ENCODE measurements at regions not wholly inside any gene's neighbourhood (a gene's known extent, or its start where the extent isn't known, plus 50 kb on each side); places are given as distances from the start of the nearest gene placed in this dataset.
"Not testable (repeated sequence)": the region's sequence is repeated elsewhere in the genome, so short reads cannot be mapped to it uniquely, and the experiment has no call there.

- no peak for TF ChIP-seq CTCF (conservative IDR thresholded peaks at IDR 0.05 in 1 of 2, IDR thresholded peaks at IDR 0.05 in 1 of 2; ENCODE audit: low read depth in 1 of 2, low read length in 2 of 2)
- no peak for TF ChIP-seq EZH2 (IDR thresholded peaks at IDR 0.05; ENCODE audit: low read length, missing control alignments)
- DNase-seq (ENCODE audit: low read depth in 2 of 2) = no peak
Observed at GRCh38 chr4:107359208-107359607, 323.1 kb upstream of the DKK2 start.

GRCh38 chr4:107354304-107354703, 318.2 kb upstream of the DKK2 start:
- H3K9me3 ChIP-seq (ENCODE audit: control insufficient read depth, insufficient read depth, low read depth, low read length); H3K27ac ChIP-seq (ENCODE audit: insufficient read depth, low read length); DNase-seq (ENCODE audit: low read depth in 2 of 2); H3K4me3 ChIP-seq (replicated peaks in 1 of 4; ENCODE audit: control extremely low read depth in 1 of 4, insufficient read depth in 1 of 4, low read depth in 3 of 4, low read length in 4 of 4); H3K79me2 ChIP-seq (ENCODE audit: control insufficient read depth, insufficient read depth, low read length); H3K4me2 ChIP-seq (ENCODE audit: extremely low read depth, insufficient read depth, low read length); H3K27me3 ChIP-seq (ENCODE audit: control insufficient read depth, insufficient read depth, low read length); H2AFZ ChIP-seq (ENCODE audit: low read length); H3K4me1 ChIP-seq (ENCODE audit: control insufficient read depth, extremely low read depth, insufficient read depth, low read length); H3K36me3 ChIP-seq (ENCODE audit: control insufficient read depth, insufficient read depth, low read length); H4K20me1 ChIP-seq (ENCODE audit: control insufficient read depth, extremely low read depth, insufficient read depth, low read length); H3K9ac ChIP-seq (ENCODE audit: insufficient read depth, low read length): not testable (repeated sequence)
- peak in 1 of 2 donors; percentile 26 for TF ChIP-seq CTCF (conservative IDR thresholded peaks at IDR 0.05 in 1 of 2, IDR thresholded peaks at IDR 0.05 in 1 of 2; ENCODE audit: low read depth in 1 of 2, low read length in 2 of 2)

More at GRCh38 chr4:107359208-107359607, 323.1 kb upstream of the DKK2 start:
- Histone ChIP-seq H3K36me3 (ENCODE audit: control insufficient read depth, insufficient read depth, low read length) (no peaks in the 10 kb centered on the region), H4K20me1 (ENCODE audit: control insufficient read depth, extremely low read depth, insufficient read depth, low read length) (no peaks in the 10 kb centered on the region), H3K27me3 (ENCODE audit: control insufficient read depth, insufficient read depth, low read length) (no peaks in the 10 kb centered on the region), H3K79me2 (ENCODE audit: control insufficient read depth, insufficient read depth, low read length) (no peaks in the 10 kb centered on the region), H3K27ac (ENCODE audit: insufficient read depth, low read length) (no peak overlapping the region), H3K9me3 (ENCODE audit: control insufficient read depth, insufficient read depth, low read depth, low read length) (no peaks in the 10 kb centered on the region), H3K4me1 (ENCODE audit: control insufficient read depth, extremely low read depth, insufficient read depth, low read length) (no peaks in the 10 kb centered on the region), H3K9ac (ENCODE audit: insufficient read depth, low read length) (no peak overlapping the region), H3K4me3 (replicated peaks in 1 of 4; ENCODE audit: control extremely low read depth in 1 of 4, insufficient read depth in 1 of 4, low read depth in 3 of 4, low read length in 4 of 4) (no peak overlapping the region), H2AFZ (ENCODE audit: low read length) (no peak overlapping the region), H3K4me2 (ENCODE audit: extremely low read depth, insufficient read depth, low read length) (no peak overlapping the region)

- Histone ChIP-seq H3K27ac (ENCODE audit: insufficient read depth, low read length) (no peak overlapping the region), H3K79me2 (ENCODE audit: control insufficient read depth, insufficient read depth, low read length) (no peaks in the 10 kb centered on the region), H3K9ac (ENCODE audit: insufficient read depth, low read length) (no peak overlapping the region), H3K4me3 (replicated peaks in 1 of 4; ENCODE audit: control extremely low read depth in 1 of 4, insufficient read depth in 1 of 4, low read depth in 3 of 4, low read length in 4 of 4) (no peak overlapping the region), H2AFZ (ENCODE audit: low read length) (no peak overlapping the region), H3K4me1 (ENCODE audit: control insufficient read depth, extremely low read depth, insufficient read depth, low read length) (no peaks in the 10 kb centered on the region), H4K20me1 (ENCODE audit: control insufficient read depth, extremely low read depth, insufficient read depth, low read length) (no peaks in the 10 kb centered on the region), H3K36me3 (ENCODE audit: control insufficient read depth, insufficient read depth, low read length) (no peaks in the 10 kb centered on the region), H3K4me2 (ENCODE audit: extremely low read depth, insufficient read depth, low read length) (no peak overlapping the region), H3K9me3 (ENCODE audit: control insufficient read depth, insufficient read depth, low read depth, low read length) (no peaks in the 10 kb centered on the region), H3K27me3 (ENCODE audit: control insufficient read depth, insufficient read depth, low read length) (no peaks in the 10 kb centered on the region)
- no peak for TF ChIP-seq CTCF (conservative IDR thresholded peaks at IDR 0.05 in 1 of 2, IDR thresholded peaks at IDR 0.05 in 1 of 2; ENCODE audit: low read depth in 1 of 2, low read length in 2 of 2)
- TF ChIP-seq EZH2 (IDR thresholded peaks at IDR 0.05; ENCODE audit: low read length, missing control alignments) = no peak
- DNase-seq (ENCODE audit: low read depth in 2 of 2) = no peak
Observed at GRCh38 chr4:107351196-107351595, 315.1 kb upstream of the DKK2 start.
